ENCODE measurements at regions not wholly inside any gene's neighbourhood (a gene's known extent, or its start where the extent isn't known, plus 50 kb on each side); places are given as distances from the start of the nearest gene placed in this dataset.

DNA sequence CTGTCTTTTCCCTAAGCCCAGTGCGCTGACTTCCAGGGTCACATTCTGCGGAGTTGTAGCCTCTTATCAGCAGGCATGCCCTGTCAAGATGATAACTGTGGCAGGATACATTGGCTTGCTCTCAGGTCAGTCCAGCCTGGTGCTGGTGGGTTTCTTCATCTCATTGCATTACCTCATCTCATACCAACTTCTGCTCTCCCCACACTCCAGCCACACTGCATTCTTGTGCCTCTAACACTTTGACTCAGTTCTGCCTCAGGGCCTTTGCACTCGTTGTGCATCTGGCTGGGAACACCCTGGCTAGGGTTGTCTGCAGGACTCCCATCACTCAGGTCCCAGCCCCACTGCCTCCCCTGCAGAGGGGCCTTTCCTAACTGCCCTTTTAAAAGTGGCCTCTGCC, 110.3 kb upstream of the BACH2 start:
- peaks cover 4% of the 10 kb centered on the region for H3K4me1 ChIP-seq
- H3K27me3 ChIP-seq = no peaks in the 10 kb centered on the region
- intact Hi-C loops (cut with DNase I; ENCODE audit: low total_unique reads) = no loop called here
- DNase-seq = no peak
- no peak overlapping the region for H3K27ac ChIP-seq
- TF ChIP-seq POLR2A (IDR thresholded peaks at IDR 0.05) = no peak
- TF ChIP-seq, protein P1, sequence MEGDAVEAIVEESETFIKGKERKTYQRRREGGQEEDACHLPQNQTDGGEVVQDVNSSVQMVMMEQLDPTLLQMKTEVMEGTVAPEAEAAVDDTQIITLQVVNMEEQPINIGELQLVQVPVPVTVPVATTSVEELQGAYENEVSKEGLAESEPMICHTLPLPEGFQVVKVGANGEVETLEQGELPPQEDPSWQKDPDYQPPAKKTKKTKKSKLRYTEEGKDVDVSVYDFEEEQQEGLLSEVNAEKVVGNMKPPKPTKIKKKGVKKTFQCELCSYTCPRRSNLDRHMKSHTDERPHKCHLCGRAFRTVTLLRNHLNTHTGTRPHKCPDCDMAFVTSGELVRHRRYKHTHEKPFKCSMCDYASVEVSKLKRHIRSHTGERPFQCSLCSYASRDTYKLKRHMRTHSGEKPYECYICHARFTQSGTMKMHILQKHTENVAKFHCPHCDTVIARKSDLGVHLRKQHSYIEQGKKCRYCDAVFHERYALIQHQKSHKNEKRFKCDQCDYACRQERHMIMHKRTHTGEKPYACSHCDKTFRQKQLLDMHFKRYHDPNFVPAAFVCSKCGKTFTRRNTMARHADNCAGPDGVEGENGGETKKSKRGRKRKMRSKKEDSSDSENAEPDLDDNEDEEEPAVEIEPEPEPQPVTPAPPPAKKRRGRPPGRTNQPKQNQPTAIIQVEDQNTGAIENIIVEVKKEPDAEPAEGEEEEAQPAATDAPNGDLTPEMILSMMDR (IDR thresholded peaks at IDR 0.05) = no peak
- WGBS, 2 donors = 80 to 81% methylated on average over 3 of the region's 3 CpGs
- no peak overlapping the region for H3K4me3 ChIP-seq
- no peaks in the 10 kb centered on the region for H3K9me3 ChIP-seq
- H3K36me3 ChIP-seq (ENCODE audit: low read depth, missing control alignments) = no peaks in the 10 kb centered on the region

DNA sequence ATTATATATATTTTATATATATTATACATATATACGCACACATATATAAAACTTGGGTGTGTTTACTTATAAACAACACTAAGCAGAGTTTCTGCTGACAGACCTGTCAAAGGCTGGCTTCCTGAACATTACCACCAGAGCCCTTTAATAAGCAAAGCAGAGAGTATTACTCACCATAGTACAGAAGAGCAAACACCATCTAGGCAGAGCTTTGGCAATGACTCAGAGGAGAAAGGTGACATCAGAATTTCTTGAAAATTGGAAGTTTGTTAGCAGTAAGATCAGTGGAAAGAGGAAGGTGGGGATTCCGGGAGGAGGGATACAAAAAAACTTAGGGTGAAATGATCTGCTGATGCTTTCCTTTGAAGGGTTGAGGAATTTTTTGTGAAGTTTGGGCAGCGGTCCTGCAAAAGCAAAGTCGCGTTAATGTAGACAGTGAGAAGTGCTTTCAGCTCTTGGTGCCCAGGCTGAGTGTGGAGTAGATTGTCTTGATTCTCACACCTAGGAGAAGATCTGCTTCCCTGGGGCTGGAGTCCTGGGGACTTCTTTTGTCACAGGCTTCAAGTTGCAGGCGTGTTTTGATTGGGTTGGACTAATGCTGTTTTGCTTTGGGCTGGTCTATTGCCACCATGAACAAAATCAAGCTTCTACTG, 109.6 kb upstream of the BACH2 start:
- no peaks in the 10 kb centered on the region for H3K36me3 ChIP-seq (ENCODE audit: low read depth, missing control alignments)
- TF ChIP-seq, protein P1 (IDR thresholded peaks at IDR 0.05) = no peak
- no peak for TF ChIP-seq POLR2A (IDR thresholded peaks at IDR 0.05)
- H3K9me3 ChIP-seq = no peaks in the 10 kb centered on the region
- no peak overlapping the region for H3K4me3 ChIP-seq
- WGBS, 2 donors = 94% methylated on average over 6 of the region's 6 CpGs
- no peaks in the 10 kb centered on the region for H3K27me3 ChIP-seq
- no peak for DNase-seq
- H3K27ac ChIP-seq = no peak overlapping the region
- peaks cover 4% of the 10 kb centered on the region for H3K4me1 ChIP-seq
- intact Hi-C loops (cut with DNase I; ENCODE audit: low total_unique reads) = no loop called here

DNA sequence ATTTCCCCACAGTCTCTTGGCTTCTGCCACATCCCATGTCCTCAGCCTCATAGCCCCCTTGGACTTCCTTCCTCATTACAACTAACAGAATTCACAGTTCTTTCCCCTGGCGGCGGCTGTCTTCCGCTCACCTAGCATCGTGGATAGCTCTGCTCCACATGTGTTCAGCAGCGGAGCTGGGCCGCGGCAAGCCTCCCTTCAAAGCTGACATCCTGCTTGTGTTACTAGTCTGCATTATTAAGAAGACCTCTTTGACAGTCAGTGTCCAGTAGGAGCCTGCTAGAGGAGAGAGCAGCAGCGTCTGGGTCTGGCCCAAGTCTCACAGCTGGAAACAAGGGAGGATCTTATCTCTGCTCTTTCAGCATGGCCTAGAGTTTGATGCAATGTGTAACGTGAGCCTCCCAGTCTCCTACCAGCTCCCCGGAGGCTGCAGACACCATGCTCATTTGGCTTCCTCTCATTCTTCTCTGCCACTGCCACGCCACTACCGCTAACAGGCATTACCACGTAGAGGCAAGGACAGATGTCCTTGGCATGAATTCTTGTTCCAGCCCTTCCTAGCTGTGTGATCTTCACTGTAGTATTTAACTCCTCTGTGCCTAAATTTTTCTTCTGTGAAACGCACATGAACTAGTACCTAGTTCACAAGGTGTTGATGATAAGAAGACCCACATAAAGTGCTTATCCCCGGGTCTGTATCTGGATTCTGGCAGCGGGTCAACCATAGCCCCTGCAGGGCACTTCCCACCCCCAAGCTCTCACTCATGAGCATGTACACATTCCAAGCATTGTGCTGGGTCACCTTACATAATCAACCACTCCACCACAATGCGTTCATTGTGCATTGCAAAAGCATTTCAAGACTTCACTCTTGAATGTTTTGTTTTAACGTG, 107.1 kb upstream of the BACH2 start:
- H3K9me3 ChIP-seq = no peaks in the 10 kb centered on the region
- H3K4me3 ChIP-seq = no peak overlapping the region
- H3K27ac ChIP-seq = no peak overlapping the region
- H3K4me1 ChIP-seq = peaks cover 4% of the 10 kb centered on the region
- DNase-seq = peak; percentile 45
- no peaks in the 10 kb centered on the region for H3K36me3 ChIP-seq (ENCODE audit: low read depth, missing control alignments)
- intact Hi-C loops (cut with DNase I; ENCODE audit: low total_unique reads) = no loop called here
- H3K27me3 ChIP-seq = no peaks in the 10 kb centered on the region
- no peak for TF ChIP-seq POLR2A (IDR thresholded peaks at IDR 0.05)
- TF ChIP-seq, protein P1 (IDR thresholded peaks at IDR 0.05) = no peak
- WGBS, 2 donors = 42 to 55% methylated on average over 18 of the region's 18 CpGs

DNA sequence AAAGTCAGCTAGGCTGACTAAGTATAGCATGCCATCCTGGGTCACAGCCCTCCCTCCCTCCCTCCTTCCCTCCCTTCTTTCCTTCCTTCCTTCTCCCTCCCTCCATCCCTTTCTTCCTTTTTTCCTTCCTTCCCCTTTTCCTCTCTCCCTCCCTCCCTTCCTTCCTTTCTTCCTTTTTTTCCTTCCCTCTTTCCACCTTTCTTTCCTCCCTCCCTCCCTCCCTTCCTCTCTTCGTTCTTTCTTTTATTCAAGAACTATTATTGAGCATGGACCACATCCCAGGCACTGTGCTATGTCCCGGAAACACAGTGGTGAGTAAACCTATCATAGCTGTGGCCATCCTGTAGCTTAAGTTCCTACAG, 106.2 kb upstream of the BACH2 start:
- peaks cover 4% of the 10 kb centered on the region for H3K4me1 ChIP-seq
- WGBS, 2 donors = 84 to 89% methylated on average over 2 of the region's 2 CpGs
- TF ChIP-seq POLR2A (IDR thresholded peaks at IDR 0.05) = no peak
- TF ChIP-seq, protein P1 (IDR thresholded peaks at IDR 0.05) = no peak
- no peaks in the 10 kb centered on the region for H3K9me3 ChIP-seq
- H3K27ac ChIP-seq = no peak overlapping the region
- H3K4me3 ChIP-seq = no peak overlapping the region
- intact Hi-C loops (cut with DNase I; ENCODE audit: low total_unique reads) = no loop called here
- no peaks in the 10 kb centered on the region for H3K27me3 ChIP-seq
- DNase-seq = no peak
- no peaks in the 10 kb centered on the region for H3K36me3 ChIP-seq (ENCODE audit: low read depth, missing control alignments)
